Immature natural killer cell (primary cell): ENCODE measurements at regions not wholly inside any gene's neighbourhood (a gene's known extent, or its start where the extent isn't known, plus 50 kb on each side); places are given as distances from the start of the nearest gene placed in this dataset.
"Not testable (repeated sequence)": the region's sequence is repeated elsewhere in the genome, so short reads cannot be mapped to it uniquely, and the experiment has no call there.

ENCODE experiments used
- DNase-seq, 3 donors: peaks; one replicate each; pipeline ENCODE4 v3.0.0; 2022; ENCODE audit warnings: mixed read lengths in 1 of 3
- H3K27ac Mint-ChIP-seq, 6 donors: one replicate each; pipeline ENCODE4 v1.8.0; 2020; ENCODE audit warnings: mixed read lengths in 6 of 6, mild to moderate bottlenecking in 5 of 6, inconsistent platforms in 4 of 6, moderate library complexity in 3 of 6
- H3K27me3 Mint-ChIP-seq, 3 donors: one replicate each; pipeline ENCODE4 v1.8.0; 2020 to 2021; ENCODE audit warnings: low read depth in 3 of 3, mild to moderate bottlenecking in 3 of 3, mixed read lengths in 3 of 3, moderate library complexity in 3 of 3, inconsistent platforms in 1 of 3
- H3K36me3 Mint-ChIP-seq, 3 donors: one replicate each; pipeline ENCODE4 v1.8.0; 2020; ENCODE audit warnings: mixed read lengths in 3 of 3, inconsistent platforms in 2 of 3, mild to moderate bottlenecking in 2 of 3
- H3K4me1 Mint-ChIP-seq, 2 donors: one replicate each; pipeline ENCODE4 v1.8.0; 2020; ENCODE audit warnings: inconsistent platforms in 2 of 2, mild to moderate bottlenecking in 2 of 2, mixed read lengths in 2 of 2, moderate library complexity in 1 of 2
- H3K4me3 Mint-ChIP-seq, 5 donors: one replicate each; pipeline ENCODE4 v1.8.0; 2020; ENCODE audit warnings: mild to moderate bottlenecking in 5 of 5, mixed read lengths in 5 of 5, inconsistent platforms in 3 of 5, moderate library complexity in 3 of 5
- H3K9me3 Mint-ChIP-seq, 6 donors: one replicate each; pipeline ENCODE4 v1.8.0; 2020; ENCODE audit warnings: mild to moderate bottlenecking in 6 of 6, mixed read lengths in 6 of 6, inconsistent platforms in 4 of 6, moderate library complexity in 3 of 6

GRCh38 chr6:84910906-84911607 is 146.7 kb upstream of the TBX18 start:
- DNase-seq = no peak
- Mint-ChIP-seq H3K4me1 (no peaks in the 10 kb centered on the region), H3K4me3 (no peak overlapping the region), H3K27me3 (no peaks in the 10 kb centered on the region), H3K9me3 (peaks cover 0 to 13% (median 2%) of the 10 kb centered on the region in 6 donors), H3K36me3 (no peaks in the 10 kb centered on the region), H3K27ac (no peak overlapping the region)

GRCh38 chr6:84908304-84908904 is 144.0 kb upstream of the TBX18 start:
- no peak for DNase-seq
- Mint-ChIP-seq H3K27ac (no peak overlapping the region), H3K36me3 (no peaks in the 10 kb centered on the region), H3K4me1 (no peaks in the 10 kb centered on the region), H3K4me3 (no peak overlapping the region), H3K9me3 (peaks cover 0 to 16% (median 2%) of the 10 kb centered on the region in 6 donors), H3K27me3 (no peaks in the 10 kb centered on the region)

GRCh38 chr6:84906514-84906913 is 142.1 kb upstream of the TBX18 start:
- Mint-ChIP-seq H3K4me3 (no peak overlapping the region), H3K27ac (no peak overlapping the region), H3K9me3 (peaks cover 0 to 15% (median 4%) of the 10 kb centered on the region in 6 donors), H3K27me3 (no peaks in the 10 kb centered on the region), H3K36me3 (no peaks in the 10 kb centered on the region), H3K4me1 (no peaks in the 10 kb centered on the region)
- DNase-seq = no peak

GRCh38 chr6:84905823-84906222 is 141.4 kb upstream of the TBX18 start:
- no peaks in the 10 kb centered on the region for H3K36me3 Mint-ChIP-seq
- H3K9me3 Mint-ChIP-seq = peaks cover 0 to 15% (median 5%) of the 10 kb centered on the region in 6 donors
- H3K4me1 Mint-ChIP-seq = no peaks in the 10 kb centered on the region
- H3K27me3 Mint-ChIP-seq = no peaks in the 10 kb centered on the region
- H3K4me3 Mint-ChIP-seq = no peak overlapping the region
- H3K27ac Mint-ChIP-seq = no peak overlapping the region
- no peak for DNase-seq

- Mint-ChIP-seq H3K36me3 (no peaks in the 10 kb centered on the region), H3K4me1 (no peaks in the 10 kb centered on the region), H3K4me3 (no peak overlapping the region), H3K9me3 (peaks cover 0 to 15% (median 2%) of the 10 kb centered on the region in 6 donors), H3K27ac (no peak overlapping the region), H3K27me3 (no peaks in the 10 kb centered on the region)
- DNase-seq = no peak
These were observed 138.0 kb upstream of the TBX18 start for GRCh38 chr6:84902354-84902928.

- Mint-ChIP-seq H3K36me3 (no peaks in the 10 kb centered on the region), H3K4me3 (no peak overlapping the region), H3K27ac (no peak overlapping the region), H3K27me3 (no peaks in the 10 kb centered on the region), H3K4me1 (no peaks in the 10 kb centered on the region), H3K9me3 (peaks cover 1 to 22% (median 6%) of the 10 kb centered on the region in 6 donors)
- DNase-seq = no peak
These were observed 133.7 kb upstream of the TBX18 start for GRCh38 chr6:84897988-84898594.

GRCh38 chr6:84897011-84897410 is 132.6 kb upstream of the TBX18 start:
- no peaks in the 10 kb centered on the region for H3K4me1 Mint-ChIP-seq
- no peaks in the 10 kb centered on the region for H3K27me3 Mint-ChIP-seq
- no peak overlapping the region for H3K27ac Mint-ChIP-seq
- peaks cover 1 to 18% (median 6%) of the 10 kb centered on the region in 6 donors for H3K9me3 Mint-ChIP-seq
- DNase-seq = no peak
- H3K4me3 Mint-ChIP-seq = no peak overlapping the region
- no peaks in the 10 kb centered on the region for H3K36me3 Mint-ChIP-seq

GRCh38 chr6:84892671-84893070 is 128.3 kb upstream of the TBX18 start:
- no peak for DNase-seq
- Mint-ChIP-seq H3K9me3 (peaks cover 3 to 16% (median 7%) of the 10 kb centered on the region in 6 donors), H3K27me3 (no peaks in the 10 kb centered on the region), H3K4me1 (no peaks in the 10 kb centered on the region), H3K27ac (no peak overlapping the region), H3K36me3 (no peaks in the 10 kb centered on the region), H3K4me3 (no peak overlapping the region)

GRCh38 chr6:84882768-84883766 is 118.7 kb upstream of the TBX18 start:
- H3K9me3 Mint-ChIP-seq = peaks cover 0 to 26% (median 6%) of the 10 kb centered on the region in 6 donors
- no peaks in the 10 kb centered on the region for H3K36me3 Mint-ChIP-seq
- no peak for DNase-seq
- no peak overlapping the region for H3K4me3 Mint-ChIP-seq
- H3K27me3 Mint-ChIP-seq = peaks cover 0 to 3% (median 1%) of the 10 kb centered on the region in 3 donors
- no peaks in the 10 kb centered on the region for H3K4me1 Mint-ChIP-seq
- H3K27ac Mint-ChIP-seq = no peak overlapping the region

- not testable (repeated sequence) for H3K27ac Mint-ChIP-seq, DNase-seq, H3K27me3 Mint-ChIP-seq, H3K4me3 Mint-ChIP-seq, H3K4me1 Mint-ChIP-seq, H3K36me3 Mint-ChIP-seq
- peaks cover 2 to 26% (median 8%) of the 10 kb centered on the region in 6 donors for H3K9me3 Mint-ChIP-seq
These were observed 115.0 kb upstream of the TBX18 start for GRCh38 chr6:84879385-84879784.

- Mint-ChIP-seq H3K4me1 (no peaks in the 10 kb centered on the region), H3K9me3 (peaks cover 2 to 34% (median 10%) of the 10 kb centered on the region in 6 donors), H3K27ac (no peak overlapping the region), H3K36me3 (no peaks in the 10 kb centered on the region), H3K27me3 (peaks cover 0 to 2% (median 0%) of the 10 kb centered on the region in 3 donors), H3K4me3 (no peak overlapping the region)
- no peak for DNase-seq
These were observed 113.3 kb upstream of the TBX18 start for GRCh38 chr6:84877515-84878210.

GRCh38 chr6:84876723-84877514 is 112.5 kb upstream of the TBX18 start:
- Mint-ChIP-seq H3K27me3 (peaks cover 0 to 2% (median 0%) of the 10 kb centered on the region in 3 donors), H3K4me3 (no peak overlapping the region), H3K9me3 (peaks cover 3 to 34% (median 10%) of the 10 kb centered on the region in 6 donors), H3K36me3 (no peaks in the 10 kb centered on the region), H3K27ac (no peak overlapping the region), H3K4me1 (no peaks in the 10 kb centered on the region)
- DNase-seq = no peak
